HCT116 (cell line): ENCODE measurements at regions not wholly inside any gene's neighbourhood (a gene's known extent, or its start where the extent isn't known, plus 50 kb on each side); places are given as distances from the start of the nearest gene placed in this dataset.

Experiments used
- ATAC-seq: fragments of 200-7000 bp; cut with Tn5 transposase; 2 replicates; pipeline ENCODE4 v1.9.1; 2020; ENCODE audit warnings: mild to moderate bottlenecking, moderate library complexity
- BruUV-seq: library from RNA; stranded (reverse); fragments of 400-500 nt; replicated peaks from 2 replicates; lab custom pipeline; 2021; lab: Mats Ljungman, UMichigan
- CTCF ChIA-PET: fragments of 300-600 bp; sonication (Branson Sonifier 250); formaldehyde crosslinking; loops from one replicate; lab custom pipeline; 2021; ENCODE audit warnings: antibody characterized with exemption; lab: Charles Lee
- POLR2A ChIA-PET: fragments of 300-600, 350-600 bp; sonication (Branson Sonifier 250); formaldehyde crosslinking; loops from one replicate; lab custom pipeline; 2021; ENCODE audit warnings: antibody characterized with exemption; lab: Charles Lee
- RAD21 ChIA-PET, 2 experiments: fragments of 300-600 bp; sonication (Branson Sonifier 250); formaldehyde crosslinking; loops; one replicate each; lab custom pipeline; 2023; ENCODE audit warnings: low total read pairs in 2 of 2; ENCODE audit not compliant: uncharacterized antibody in 2 of 2, unreplicated experiment in 2 of 2, low non-redundant PET in 1 of 2; lab: Charles Lee
- DNase-seq: peaks from one replicate; pipeline ENCODE4 v3.0.0-alpha.2; 2010; ENCODE audit warnings: low read depth, low spot score
- H2AFZ ChIP-seq: fragments of 200-600 bp; shearing (Covaris generic), sonication (generic); 2 replicates; pipeline ENCODE4 v1.6.1; 2017; ENCODE audit warnings: low read depth, mixed run types, mixed read lengths, antibody characterized with exemption, low read length; ENCODE audit not compliant: poor library complexity, severe bottlenecking
- H3K27ac ChIP-seq: 2 replicates; pipeline ENCODE4 v1.5.1; 2012; ENCODE audit warnings: low read depth, low read length
- H3K27me3 ChIP-seq: fragments of 200-600 bp; sonication (generic); 2 replicates; pipeline ENCODE4 v1.6.1; 2016; ENCODE audit warnings: mixed run types, low read length, mixed read lengths; ENCODE audit not compliant: insufficient read depth
- H3K36me3 ChIP-seq, 2 experiments: fragments of 200-500 bp in 1 of 2; fragments of 200-600 bp in 1 of 2; sonication (Bioruptor generic) in 1 of 2; sonication (generic) in 1 of 2; 2 replicates each; pipeline versions ENCODE4 v1.5.1 to v1.6.1; 2014 to 2016; ENCODE audit warnings: low read length in 2 of 2, inconsistent platforms in 1 of 2, mixed read lengths in 1 of 2, mixed run types in 1 of 2; ENCODE audit not compliant: insufficient read depth in 2 of 2, control insufficient read depth in 1 of 2
- H3K4me1 ChIP-seq, 2 experiments: fragments of 200-600 bp in 1 of 2; sonication (generic) in 1 of 2; 2 replicates each; pipeline versions ENCODE4 v1.5.1 to v1.6.1; 2012 to 2017; ENCODE audit warnings: low read length in 2 of 2, inconsistent platforms in 1 of 2, mild to moderate bottlenecking in 1 of 2, mixed read lengths in 1 of 2, mixed run types in 1 of 2, moderate library complexity in 1 of 2; ENCODE audit not compliant: insufficient read depth in 2 of 2, control insufficient read depth in 1 of 2
- H3K4me2 ChIP-seq: fragments of 200-600 bp; sonication (generic); 2 replicates; pipeline ENCODE4 v1.6.1; 2017; ENCODE audit warnings: mixed run types, low read length, mixed read lengths
- H3K4me3 ChIP-seq, 2 experiments: fragments of 200-600 bp in 1 of 2; sonication (generic) in 1 of 2; replicated peaks in 1 of 2; 2 replicates each; pipeline ENCODE4 v1.5.1; 2011 to 2016; ENCODE audit warnings: low read length in 2 of 2, control low read depth in 1 of 2, low read depth in 1 of 2, mild to moderate bottlenecking in 1 of 2, mixed read lengths in 1 of 2, mixed run types in 1 of 2
- H3K79me2 ChIP-seq: fragments of 200-600 bp; sonication (generic); 2 replicates; pipeline ENCODE4 v1.6.1; 2017; ENCODE audit warnings: mild to moderate bottlenecking, mixed run types, low read length, moderate library complexity, mixed read lengths; ENCODE audit not compliant: insufficient read depth
- H3K9ac ChIP-seq: fragments of 200-600 bp; sonication (generic); 2 replicates; pipeline ENCODE4 v1.6.1; 2016; ENCODE audit warnings: low read length, mixed read lengths
- H3K9me2 ChIP-seq: fragments of 200-600 bp; sonication (generic), shearing (Covaris generic); 2 replicates; pipeline ENCODE4 v1.6.1; 2017; ENCODE audit warnings: mixed run types, mild to moderate bottlenecking, moderate library complexity; ENCODE audit not compliant: insufficient read depth
- H3K9me3 ChIP-seq, 2 experiments: fragments of 200-500 bp in 1 of 2; fragments of 200-600 bp in 1 of 2; sonication (Bioruptor generic) in 1 of 2; sonication (generic) in 1 of 2; 2 replicates each; pipeline ENCODE4 v1.6.1; 2014 to 2017; ENCODE audit warnings: low read length in 2 of 2, mixed read lengths in 2 of 2, inconsistent platforms in 1 of 2, low read depth in 1 of 2, mild to moderate bottlenecking in 1 of 2, mixed run types in 1 of 2, moderate library complexity in 1 of 2; ENCODE audit not compliant: control insufficient read depth in 1 of 2, insufficient read depth in 1 of 2
- H4K20me1 ChIP-seq: fragments of 200-600 bp; sonication (generic), shearing (Covaris generic); 2 replicates; pipeline ENCODE4 v1.6.1; 2017; ENCODE audit warnings: mixed run types, mild to moderate bottlenecking, moderate library complexity; ENCODE audit not compliant: insufficient read depth
- CBX3 ChIP-seq: IDR thresholded peaks from 2 replicates; pipeline ENCODE4 v1.6.1; 2012; ENCODE audit warnings: low read depth
- EGR1 ChIP-seq: IDR thresholded peaks from 2 replicates; pipeline ENCODE4 v1.6.1; 2012; ENCODE audit warnings: low read depth
- FOSL1 ChIP-seq: IDR thresholded peaks from 2 replicates; pipeline ENCODE4 v1.6.1; 2012; ENCODE audit warnings: low read depth
- POLR2A ChIP-seq: IDR thresholded peaks from 2 replicates; pipeline ENCODE4 v1.7.0; 2011; ENCODE audit warnings: borderline replicate concordance; ENCODE audit not compliant: insufficient read depth, insufficient read length; ENCODE audit errors: extremely low read depth
- POLR2AphosphoS5 ChIP-seq: IDR thresholded peaks from 2 replicates; pipeline ENCODE4 v1.6.1; 2011; ENCODE audit warnings: mild to moderate bottlenecking, low read depth, low read length, moderate library complexity
- RAD21 ChIP-seq: IDR thresholded peaks from 2 replicates; pipeline ENCODE4 v1.6.1; 2012; ENCODE audit warnings: low read depth, mild to moderate bottlenecking
- TCF7L2 ChIP-seq: IDR thresholded peaks from 2 replicates; pipeline ENCODE4 v1.7.0; 2011; ENCODE audit warnings: borderline replicate concordance, inconsistent platforms; ENCODE audit not compliant: insufficient read depth, insufficient read length; ENCODE audit errors: extremely low read depth
- YY1 ChIP-seq: IDR thresholded peaks from 2 replicates; pipeline ENCODE4 v1.6.1; 2011; ENCODE audit warnings: low read length, low read depth, moderate library complexity, mild to moderate bottlenecking; ENCODE audit not compliant: insufficient replicate concordance; ENCODE audit errors: extremely low read depth
- intact Hi-C: fragments of 100-400 bp; cut with micrococcal nuclease; formaldehyde crosslinking; loops from 2 replicates; pipeline ENCODE4 v1.10.0; 2022
- TF ChIP-seq, protein P1 (sequence below): IDR thresholded peaks from 2 replicates; pipeline ENCODE4 v1.6.1; 2011; ENCODE audit warnings: mild to moderate bottlenecking, low read length, moderate library complexity; ENCODE audit not compliant: insufficient replicate concordance; ENCODE audit errors: extremely low read depth
- TF ChIP-seq, protein P2 (sequence below), 3 experiments: fragments of 200-600 bp in 1 of 3; sonication (generic) in 1 of 3; IDR thresholded peaks in 2 of 3; conservative IDR thresholded peaks in 1 of 3; 2 replicates each; pipeline ENCODE4 v1.5.1; 2012 to 2017; ENCODE audit warnings: low read depth in 2 of 3, low read length in 2 of 3, antibody characterized with exemption in 1 of 3, borderline replicate concordance in 1 of 3, control low read depth in 1 of 3, mild to moderate bottlenecking in 1 of 3, mixed read lengths in 1 of 3, mixed run types in 1 of 3, moderate library complexity in 1 of 3; ENCODE audit not compliant: insufficient read depth in 1 of 3

DNA sequence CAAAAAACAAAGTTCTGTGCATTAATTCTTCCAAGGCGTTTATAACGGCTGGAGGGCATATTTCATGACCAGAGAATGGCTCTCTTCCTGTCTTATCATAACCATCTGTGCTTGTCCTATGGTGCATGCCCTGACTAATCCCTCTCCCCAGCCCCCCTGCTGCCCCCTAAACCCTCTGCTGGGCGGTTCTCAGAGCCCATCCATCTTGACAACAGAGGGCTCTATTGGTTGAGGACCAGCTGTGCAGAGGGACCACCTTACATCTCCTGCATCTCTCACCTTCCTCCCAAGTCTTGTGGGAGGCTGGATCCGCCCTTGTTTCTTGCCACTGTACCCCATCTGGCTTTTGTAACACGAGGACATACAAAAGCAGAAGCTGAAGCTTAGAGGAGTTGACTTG lies 282.1 kb downstream of the MIAT start:
- no peak overlapping the region for H3K4me3 ChIP-seq
- H3K9ac ChIP-seq: no peak overlapping the region
- intact Hi-C loops: no loop called here
- H3K36me3 ChIP-seq: no peaks in the 10 kb centered on the region
- RAD21 ChIA-PET: no interaction called here
- H3K27me3 ChIP-seq: peaks cover 7% of the 10 kb centered on the region
- H3K9me3 ChIP-seq: peaks cover 0 to 12% of the 10 kb centered on the region in 2 experiments; a peak in 2 of 4 replicates
- no peak overlapping the region for H3K27ac ChIP-seq
- H3K79me2 ChIP-seq: no peaks in the 10 kb centered on the region
- H3K9me2 ChIP-seq: no peaks in the 10 kb centered on the region
- POLR2A ChIA-PET: no interaction called here
- H2AFZ ChIP-seq: no peak overlapping the region
- H4K20me1 ChIP-seq: no peaks in the 10 kb centered on the region
- TF ChIP-seq FOSL1 (no peak), EGR1 (no peak), POLR2AphosphoS5 (no peak), RAD21 (no peak), CBX3 (no peak), TCF7L2 (no peak), POLR2A (no peak), YY1 (no peak)
- TF ChIP-seq, protein P1, sequence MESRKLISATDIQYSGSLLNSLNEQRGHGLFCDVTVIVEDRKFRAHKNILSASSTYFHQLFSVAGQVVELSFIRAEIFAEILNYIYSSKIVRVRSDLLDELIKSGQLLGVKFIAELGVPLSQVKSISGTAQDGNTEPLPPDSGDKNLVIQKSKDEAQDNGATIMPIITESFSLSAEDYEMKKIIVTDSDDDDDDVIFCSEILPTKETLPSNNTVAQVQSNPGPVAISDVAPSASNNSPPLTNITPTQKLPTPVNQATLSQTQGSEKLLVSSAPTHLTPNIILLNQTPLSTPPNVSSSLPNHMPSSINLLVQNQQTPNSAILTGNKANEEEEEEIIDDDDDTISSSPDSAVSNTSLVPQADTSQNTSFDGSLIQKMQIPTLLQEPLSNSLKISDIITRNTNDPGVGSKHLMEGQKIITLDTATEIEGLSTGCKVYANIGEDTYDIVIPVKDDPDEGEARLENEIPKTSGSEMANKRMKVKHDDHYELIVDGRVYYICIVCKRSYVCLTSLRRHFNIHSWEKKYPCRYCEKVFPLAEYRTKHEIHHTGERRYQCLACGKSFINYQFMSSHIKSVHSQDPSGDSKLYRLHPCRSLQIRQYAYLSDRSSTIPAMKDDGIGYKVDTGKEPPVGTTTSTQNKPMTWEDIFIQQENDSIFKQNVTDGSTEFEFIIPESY: no peak
- TF ChIP-seq, protein P2, sequence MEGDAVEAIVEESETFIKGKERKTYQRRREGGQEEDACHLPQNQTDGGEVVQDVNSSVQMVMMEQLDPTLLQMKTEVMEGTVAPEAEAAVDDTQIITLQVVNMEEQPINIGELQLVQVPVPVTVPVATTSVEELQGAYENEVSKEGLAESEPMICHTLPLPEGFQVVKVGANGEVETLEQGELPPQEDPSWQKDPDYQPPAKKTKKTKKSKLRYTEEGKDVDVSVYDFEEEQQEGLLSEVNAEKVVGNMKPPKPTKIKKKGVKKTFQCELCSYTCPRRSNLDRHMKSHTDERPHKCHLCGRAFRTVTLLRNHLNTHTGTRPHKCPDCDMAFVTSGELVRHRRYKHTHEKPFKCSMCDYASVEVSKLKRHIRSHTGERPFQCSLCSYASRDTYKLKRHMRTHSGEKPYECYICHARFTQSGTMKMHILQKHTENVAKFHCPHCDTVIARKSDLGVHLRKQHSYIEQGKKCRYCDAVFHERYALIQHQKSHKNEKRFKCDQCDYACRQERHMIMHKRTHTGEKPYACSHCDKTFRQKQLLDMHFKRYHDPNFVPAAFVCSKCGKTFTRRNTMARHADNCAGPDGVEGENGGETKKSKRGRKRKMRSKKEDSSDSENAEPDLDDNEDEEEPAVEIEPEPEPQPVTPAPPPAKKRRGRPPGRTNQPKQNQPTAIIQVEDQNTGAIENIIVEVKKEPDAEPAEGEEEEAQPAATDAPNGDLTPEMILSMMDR (IDR thresholded peaks at IDR 0.05 in 2 of 3, conservative IDR thresholded peaks at IDR 0.05 in 1 of 3; ENCODE audit: borderline replicate concordance in 1 of 3, insufficient read depth in 1 of 3, low read depth in 2 of 3, low read length in 2 of 3): no peak
- CTCF ChIA-PET: no interaction called here
- ATAC-seq (no peak), DNase-seq (no peak)
- H3K4me1 ChIP-seq: no peaks in the 10 kb centered on the region
- no TSS peak for BruUV-seq
- H3K4me2 ChIP-seq: no peak overlapping the region
